LNCAP (cell line): ENCODE measurements at regions not wholly inside any gene's neighbourhood (a gene's known extent, or its start where the extent isn't known, plus 50 kb on each side); places are given as distances from the start of the nearest gene placed in this dataset.

Experiments used
- CTCF ChIP-seq: fragments of 450-650 bp; IDR thresholded peaks from 2 replicates; pipeline ENCODE4 v1.5.1; 2017; ENCODE audit warnings: mild to moderate bottlenecking

GRCh38 chr4:18201885-18202284, 180.3 kb upstream of the LCORL start:
- TF ChIP-seq CTCF = no peak

GRCh38 chr4:18198653-18199052, 177.1 kb upstream of the LCORL start:
- no peak for TF ChIP-seq CTCF

DNA sequence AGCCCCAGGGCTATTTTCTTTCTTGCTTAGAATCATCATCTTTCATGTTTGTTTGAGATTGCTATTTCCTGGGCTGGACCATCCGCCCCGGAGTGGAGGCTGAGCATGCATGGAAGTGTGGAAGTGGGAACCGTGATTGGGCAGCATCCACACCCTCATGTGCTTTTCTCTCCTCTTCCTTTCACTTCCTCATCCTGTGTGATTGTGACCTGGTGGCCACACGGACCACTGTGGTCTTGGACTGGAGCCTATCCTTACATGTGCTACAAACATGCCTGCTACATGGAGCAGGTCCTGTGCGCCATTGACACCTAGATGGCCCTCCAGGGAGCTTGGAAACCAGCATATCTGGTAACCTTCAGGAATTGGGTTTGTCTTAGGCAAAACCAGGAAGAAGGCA, 175.9 kb upstream of the LCORL start:
- no peak for TF ChIP-seq CTCF

DNA sequence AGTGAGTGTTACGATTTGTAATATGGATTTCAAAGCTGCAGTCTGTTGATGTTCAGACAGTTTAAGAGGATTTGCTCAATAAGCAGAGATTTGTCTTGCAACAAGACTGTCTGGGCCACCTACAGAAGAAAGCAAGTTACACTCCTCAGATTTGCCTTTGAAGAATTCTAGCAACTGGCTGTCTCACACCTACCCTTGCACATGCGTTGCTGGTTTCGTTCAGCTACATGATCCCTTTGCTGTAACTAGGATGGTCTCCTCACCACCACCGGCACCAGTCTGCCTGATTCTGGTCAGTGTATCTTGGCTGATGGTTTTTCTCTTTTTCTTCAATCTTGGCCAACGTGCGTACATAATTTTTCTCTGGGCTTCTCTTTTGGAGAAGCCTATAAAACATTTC, 172.7 kb upstream of the LCORL start:
- no peak for TF ChIP-seq CTCF

- TF ChIP-seq CTCF = no peak
These were observed 171.3 kb upstream of the LCORL start for GRCh38 chr4:18192901-18193300.

DNA sequence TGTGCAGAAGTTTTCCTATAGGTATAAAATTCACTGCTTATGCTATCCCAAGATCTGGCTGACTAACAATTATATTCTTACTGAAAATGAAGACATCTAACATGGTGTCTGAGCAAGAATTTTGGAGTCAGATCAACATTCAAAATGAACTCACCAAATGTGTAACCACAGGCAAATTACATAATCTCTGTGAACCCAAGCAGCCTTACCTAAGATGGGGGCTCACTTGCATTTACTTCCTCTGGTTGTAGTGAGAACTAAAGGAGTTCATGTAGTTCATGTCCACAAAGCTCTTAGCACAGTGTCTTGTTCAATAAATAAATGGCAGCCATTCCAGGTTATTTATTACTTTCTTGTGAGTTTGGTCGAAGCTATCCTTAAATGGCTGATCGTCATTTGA, 163.9 kb upstream of the LCORL start:
- no peak for TF ChIP-seq CTCF

DNA sequence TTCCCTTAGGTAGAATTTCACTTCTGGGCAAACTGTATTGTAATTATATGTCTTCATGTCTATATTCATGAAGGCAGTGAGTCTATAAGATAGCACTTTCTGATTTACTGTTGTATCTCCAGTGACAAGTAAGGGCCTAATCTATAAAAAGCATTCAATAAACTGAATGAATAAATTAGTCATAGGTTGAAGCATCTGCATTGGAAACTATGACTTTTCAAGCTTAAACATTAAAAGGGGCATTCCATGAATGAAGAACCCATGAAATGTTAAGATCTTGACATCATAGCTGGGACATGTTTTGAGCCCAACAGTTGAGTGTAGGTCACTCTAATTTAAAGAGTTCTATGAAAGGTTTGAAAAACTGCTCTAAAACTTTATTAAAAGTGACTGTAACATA, 159.3 kb upstream of the LCORL start:
- TF ChIP-seq CTCF = no peak

DNA sequence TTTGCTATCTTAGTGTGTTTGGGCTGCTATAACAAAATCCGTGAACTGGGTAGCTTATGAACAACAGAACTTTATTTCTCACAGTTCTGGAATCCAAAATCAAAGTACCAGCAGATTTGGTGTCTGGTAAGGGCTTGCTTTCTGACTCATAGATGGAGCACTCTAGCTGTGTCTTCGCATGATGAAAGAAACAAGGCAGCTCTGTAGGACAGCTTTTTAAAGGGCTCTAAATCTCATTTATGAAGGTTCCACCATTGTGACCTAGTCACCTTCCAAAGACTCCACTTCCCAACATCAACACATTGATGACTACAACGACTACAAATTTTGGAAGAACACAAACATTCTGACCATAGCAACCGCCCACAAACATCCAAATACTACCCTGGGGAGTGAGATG, 158.6 kb upstream of the LCORL start:
- TF ChIP-seq CTCF = no peak
